Activated naive CD8-positive, alpha-beta T cell treated with anti-CD3 and anti-CD28 coated beads for 36 hours (primary cell): ENCODE measurements at regions not wholly inside any gene's neighbourhood (a gene's known extent, or its start where the extent isn't known, plus 50 kb on each side); places are given as distances from the start of the nearest gene placed in this dataset.

Source experiments
- DNase-seq: peaks from one replicate; pipeline ENCODE4 v3.0.0; 2021
- H3K27ac Mint-ChIP-seq: one replicate; pipeline ENCODE4 v1.8.0; 2022; ENCODE audit warnings: mild to moderate bottlenecking, moderate library complexity, mixed read lengths
- H3K27me3 Mint-ChIP-seq: one replicate; pipeline ENCODE4 v1.8.0; 2022; ENCODE audit warnings: mild to moderate bottlenecking, mixed read lengths
- H3K36me3 Mint-ChIP-seq: one replicate; pipeline ENCODE4 v1.8.0; 2021; ENCODE audit warnings: mild to moderate bottlenecking, mixed read lengths
- H3K4me1 Mint-ChIP-seq: one replicate; pipeline ENCODE4 v1.8.0; 2021; ENCODE audit warnings: mixed read lengths
- H3K4me3 Mint-ChIP-seq: one replicate; pipeline ENCODE4 v1.8.0; 2022; ENCODE audit warnings: mild to moderate bottlenecking, moderate library complexity, mixed read lengths
- H3K9me3 Mint-ChIP-seq: one replicate; pipeline ENCODE4 v1.8.0; 2022; ENCODE audit warnings: mixed read lengths

- Mint-ChIP-seq H3K9me3 (no peaks in the 10 kb centered on the region), H3K27ac (no peak overlapping the region), H3K36me3 (no peaks in the 10 kb centered on the region), H3K4me1 (peaks cover 9% of the 10 kb centered on the region), H3K4me3 (no peak overlapping the region), H3K27me3 (no peaks in the 10 kb centered on the region)
- no peak for DNase-seq
These were observed 110.7 kb upstream of the UBL3 start for GRCh38 chr13:29961036-29961670.

- H3K4me3 Mint-ChIP-seq: no peak overlapping the region
- DNase-seq: no peak
- peaks cover 16% of the 10 kb centered on the region for H3K4me1 Mint-ChIP-seq
- H3K9me3 Mint-ChIP-seq: no peaks in the 10 kb centered on the region
- H3K36me3 Mint-ChIP-seq: no peaks in the 10 kb centered on the region
- no peak overlapping the region for H3K27ac Mint-ChIP-seq
- no peaks in the 10 kb centered on the region for H3K27me3 Mint-ChIP-seq
These were observed 109.2 kb upstream of the UBL3 start for GRCh38 chr13:29959603-29960002.

- Mint-ChIP-seq H3K36me3 (no peaks in the 10 kb centered on the region), H3K4me1 (peaks cover 19% of the 10 kb centered on the region), H3K27ac (no peak overlapping the region), H3K4me3 (no peak overlapping the region), H3K27me3 (no peaks in the 10 kb centered on the region), H3K9me3 (no peaks in the 10 kb centered on the region)
- no peak for DNase-seq
These were observed 108.7 kb upstream of the UBL3 start for GRCh38 chr13:29959086-29959485.

GRCh38 chr13:29958476-29958875 lies 108.1 kb upstream of the UBL3 start:
- no peak overlapping the region for H3K27ac Mint-ChIP-seq

GRCh38 chr13:29957320-29957719 lies 106.9 kb upstream of the UBL3 start:
- H3K4me3 Mint-ChIP-seq: no peak overlapping the region
- peaks cover 24% of the 10 kb centered on the region for H3K4me1 Mint-ChIP-seq
- no peak overlapping the region for H3K27ac Mint-ChIP-seq
- no peaks in the 10 kb centered on the region for H3K36me3 Mint-ChIP-seq
- no peaks in the 10 kb centered on the region for H3K27me3 Mint-ChIP-seq
- no peak for DNase-seq
- no peaks in the 10 kb centered on the region for H3K9me3 Mint-ChIP-seq

More at GRCh38 chr13:29958476-29958875, 108.1 kb upstream of the UBL3 start:
- no peaks in the 10 kb centered on the region for H3K27me3 Mint-ChIP-seq
- H3K4me3 Mint-ChIP-seq: no peak overlapping the region
- H3K36me3 Mint-ChIP-seq: no peaks in the 10 kb centered on the region
- peaks cover 24% of the 10 kb centered on the region for H3K4me1 Mint-ChIP-seq
- no peaks in the 10 kb centered on the region for H3K9me3 Mint-ChIP-seq
- DNase-seq: no peak

- Mint-ChIP-seq H3K36me3 (no peaks in the 10 kb centered on the region), H3K9me3 (no peaks in the 10 kb centered on the region), H3K4me1 (peaks cover 24% of the 10 kb centered on the region), H3K27me3 (no peaks in the 10 kb centered on the region), H3K27ac (no peak overlapping the region), H3K4me3 (no peak overlapping the region)
- DNase-seq: no peak
These were observed 106.4 kb upstream of the UBL3 start for GRCh38 chr13:29956853-29957252.

- no peak for DNase-seq
- Mint-ChIP-seq H3K27me3 (no peaks in the 10 kb centered on the region), H3K36me3 (no peaks in the 10 kb centered on the region), H3K4me3 (peak overlapping the region; percentile 54), H3K9me3 (no peaks in the 10 kb centered on the region), H3K4me1 (peaks cover 24% of the 10 kb centered on the region), H3K27ac (peak overlapping the region; percentile 72)
These were observed 104.8 kb upstream of the UBL3 start for GRCh38 chr13:29955137-29955650.

GRCh38 chr13:29954082-29955028 lies 103.9 kb upstream of the UBL3 start:
- Mint-ChIP-seq H3K27me3 (no peaks in the 10 kb centered on the region), H3K27ac (peak overlapping the region; percentile 72), H3K4me3 (peak overlapping the region; percentile 54), H3K4me1 (peaks cover 24% of the 10 kb centered on the region), H3K36me3 (no peaks in the 10 kb centered on the region), H3K9me3 (no peaks in the 10 kb centered on the region)
- peak; percentile 29 for DNase-seq

- peaks cover 22% of the 10 kb centered on the region for H3K4me1 Mint-ChIP-seq
- H3K27me3 Mint-ChIP-seq: no peaks in the 10 kb centered on the region
- H3K9me3 Mint-ChIP-seq: no peaks in the 10 kb centered on the region
- DNase-seq: no peak
- H3K4me3 Mint-ChIP-seq: no peak overlapping the region
- H3K27ac Mint-ChIP-seq: no peak overlapping the region
- no peaks in the 10 kb centered on the region for H3K36me3 Mint-ChIP-seq
These were observed 103.1 kb upstream of the UBL3 start for GRCh38 chr13:29953542-29953941.

GRCh38 chr13:29952245-29952644 lies 101.8 kb upstream of the UBL3 start:
- Mint-ChIP-seq H3K27ac (no peak overlapping the region), H3K4me1 (peaks cover 15% of the 10 kb centered on the region), H3K27me3 (no peaks in the 10 kb centered on the region), H3K36me3 (no peaks in the 10 kb centered on the region), H3K4me3 (no peak overlapping the region), H3K9me3 (no peaks in the 10 kb centered on the region)
- DNase-seq: no peak

GRCh38 chr13:29948791-29949190 lies 98.4 kb upstream of the UBL3 start:
- Mint-ChIP-seq H3K27ac (no peak overlapping the region), H3K4me3 (no peak overlapping the region), H3K9me3 (no peaks in the 10 kb centered on the region), H3K27me3 (no peaks in the 10 kb centered on the region), H3K4me1 (peaks cover 3% of the 10 kb centered on the region), H3K36me3 (no peaks in the 10 kb centered on the region)
- DNase-seq: no peak

- Mint-ChIP-seq H3K4me3 (no peak overlapping the region), H3K27me3 (no peaks in the 10 kb centered on the region), H3K27ac (no peak overlapping the region), H3K4me1 (no peaks in the 10 kb centered on the region), H3K36me3 (no peaks in the 10 kb centered on the region), H3K9me3 (no peaks in the 10 kb centered on the region)
- no peak for DNase-seq
These were observed 97.8 kb upstream of the UBL3 start for GRCh38 chr13:29948244-29948643.

GRCh38 chr13:29947839-29948238 lies 97.4 kb upstream of the UBL3 start:
- Mint-ChIP-seq H3K36me3 (no peaks in the 10 kb centered on the region), H3K4me3 (no peak overlapping the region), H3K4me1 (no peaks in the 10 kb centered on the region), H3K27me3 (no peaks in the 10 kb centered on the region), H3K27ac (no peak overlapping the region), H3K9me3 (no peaks in the 10 kb centered on the region)
- no peak for DNase-seq

GRCh38 chr13:29946093-29946492 lies 95.7 kb upstream of the UBL3 start:
- Mint-ChIP-seq H3K9me3 (no peaks in the 10 kb centered on the region), H3K27ac (no peak overlapping the region), H3K4me1 (no peaks in the 10 kb centered on the region), H3K4me3 (no peak overlapping the region), H3K27me3 (no peaks in the 10 kb centered on the region), H3K36me3 (no peaks in the 10 kb centered on the region)
- no peak for DNase-seq

GRCh38 chr13:29943686-29944085 lies 93.3 kb upstream of the UBL3 start:
- Mint-ChIP-seq H3K27me3 (no peaks in the 10 kb centered on the region), H3K27ac (no peak overlapping the region), H3K4me3 (no peak overlapping the region), H3K9me3 (no peaks in the 10 kb centered on the region), H3K36me3 (no peaks in the 10 kb centered on the region), H3K4me1 (no peaks in the 10 kb centered on the region)
- no peak for DNase-seq
